GM04504 (cell line): ENCODE measurements at regions not wholly inside any gene's neighbourhood (a gene's known extent, or its start where the extent isn't known, plus 50 kb on each side); places are given as distances from the start of the nearest gene placed in this dataset.
A peak's percentile ranks its signal among the peaks of the same experiment; 100 is the strongest.

ENCODE experiments used
- DNase-seq: peaks from one replicate; pipeline ENCODE4 v3.0.0-alpha.2; 2012; ENCODE audit warnings: low read depth

- no peak for DNase-seq
Measured at GRCh38 chr10:109475711-109476421, 447.4 kb downstream of the XPNPEP1 start.

GRCh38 chr10:109474812-109475211 is 448.5 kb downstream of the XPNPEP1 start:
- no peak for DNase-seq

GRCh38 chr10:109474261-109474660 is 449.1 kb downstream of the XPNPEP1 start:
- no peak for DNase-seq

- no peak for DNase-seq
Measured at GRCh38 chr10:109467551-109467950, 455.8 kb downstream of the XPNPEP1 start.

GRCh38 chr10:109464949-109465348 is 458.4 kb downstream of the XPNPEP1 start:
- no peak for DNase-seq

GRCh38 chr10:109457302-109457638 is 466.0 kb downstream of the XPNPEP1 start:
- no peak for DNase-seq

GRCh38 chr10:109456566-109457301 is 466.6 kb downstream of the XPNPEP1 start:
- no peak for DNase-seq

- DNase-seq: no peak
Measured at GRCh38 chr10:109454691-109455090, 468.6 kb downstream of the XPNPEP1 start.

- no peak for DNase-seq
Measured at GRCh38 chr10:109451879-109452278, 471.4 kb downstream of the XPNPEP1 start.

- no peak for DNase-seq
Measured at GRCh38 chr10:109450702-109451101, 472.6 kb downstream of the XPNPEP1 start.

GRCh38 chr10:109433434-109433833 is 489.9 kb downstream of the XPNPEP1 start:
- DNase-seq: no peak

GRCh38 chr10:109432281-109432680 is 491.0 kb downstream of the XPNPEP1 start:
- DNase-seq: no peak

GRCh38 chr10:109430799-109431198 is 492.5 kb downstream of the XPNPEP1 start:
- DNase-seq: no peak

GRCh38 chr10:109430043-109430760 is 493.1 kb downstream of the XPNPEP1 start:
- DNase-seq: peak; percentile 32

- DNase-seq: no peak
Measured at GRCh38 chr10:109428775-109429491, 494.4 kb downstream of the XPNPEP1 start.

GRCh38 chr10:109427411-109427810 is 495.9 kb downstream of the XPNPEP1 start:
- peak; percentile 10 for DNase-seq

- no peak for DNase-seq
Measured at GRCh38 chr10:109426987-109427386, 496.3 kb downstream of the XPNPEP1 start.

GRCh38 chr10:109418795-109419194 is 504.5 kb downstream of the XPNPEP1 start:
- no peak for DNase-seq

- no peak for DNase-seq
Measured at GRCh38 chr10:109417803-109418202, 505.5 kb downstream of the XPNPEP1 start.

GRCh38 chr10:109412353-109412752 is 511.0 kb downstream of the XPNPEP1 start:
- no peak for DNase-seq

GRCh38 chr10:109411917-109412316 is 511.4 kb downstream of the XPNPEP1 start:
- DNase-seq: no peak

- DNase-seq: no peak
Measured at GRCh38 chr10:109405338-109405737, 518.0 kb downstream of the XPNPEP1 start.
